ENCODE measurements at regions not wholly inside any gene's neighbourhood (a gene's known extent, or its start where the extent isn't known, plus 50 kb on each side); places are given as distances from the start of the nearest gene placed in this dataset.

- DNase-seq (ENCODE audit: extremely low read depth, insufficient read length) = no peak
- TF ChIP-seq, protein P1, sequence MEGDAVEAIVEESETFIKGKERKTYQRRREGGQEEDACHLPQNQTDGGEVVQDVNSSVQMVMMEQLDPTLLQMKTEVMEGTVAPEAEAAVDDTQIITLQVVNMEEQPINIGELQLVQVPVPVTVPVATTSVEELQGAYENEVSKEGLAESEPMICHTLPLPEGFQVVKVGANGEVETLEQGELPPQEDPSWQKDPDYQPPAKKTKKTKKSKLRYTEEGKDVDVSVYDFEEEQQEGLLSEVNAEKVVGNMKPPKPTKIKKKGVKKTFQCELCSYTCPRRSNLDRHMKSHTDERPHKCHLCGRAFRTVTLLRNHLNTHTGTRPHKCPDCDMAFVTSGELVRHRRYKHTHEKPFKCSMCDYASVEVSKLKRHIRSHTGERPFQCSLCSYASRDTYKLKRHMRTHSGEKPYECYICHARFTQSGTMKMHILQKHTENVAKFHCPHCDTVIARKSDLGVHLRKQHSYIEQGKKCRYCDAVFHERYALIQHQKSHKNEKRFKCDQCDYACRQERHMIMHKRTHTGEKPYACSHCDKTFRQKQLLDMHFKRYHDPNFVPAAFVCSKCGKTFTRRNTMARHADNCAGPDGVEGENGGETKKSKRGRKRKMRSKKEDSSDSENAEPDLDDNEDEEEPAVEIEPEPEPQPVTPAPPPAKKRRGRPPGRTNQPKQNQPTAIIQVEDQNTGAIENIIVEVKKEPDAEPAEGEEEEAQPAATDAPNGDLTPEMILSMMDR (IDR thresholded peaks at IDR 0.05; ENCODE audit: insufficient read depth, low read length, poor library complexity, severe bottlenecking) = no peak
- no peaks in the 10 kb centered on the region for H3K27me3 ChIP-seq (replicated peaks; ENCODE audit: control insufficient read depth, insufficient read depth, low read length)
Measured at GRCh38 chr13:73171926-73172325, 113.1 kb downstream of the KLF5 start.

GRCh38 chr13:73171271-73171682 is 112.5 kb downstream of the KLF5 start:
- H3K36me3 ChIP-seq (ENCODE audit: control insufficient read depth, insufficient read depth, low read length) = no peaks in the 10 kb centered on the region
- TF ChIP-seq, protein P1 (IDR thresholded peaks at IDR 0.05; ENCODE audit: insufficient read depth, low read length, poor library complexity, severe bottlenecking) = no peak
- no peak overlapping the region for H3K4me3 ChIP-seq (replicated peaks; ENCODE audit: low read depth, low read length)
- no peaks in the 10 kb centered on the region for H3K27me3 ChIP-seq (replicated peaks; ENCODE audit: control insufficient read depth, insufficient read depth, low read length)
- no peak for DNase-seq (ENCODE audit: extremely low read depth, insufficient read length)

More at GRCh38 chr13:73171926-73172325, 113.1 kb downstream of the KLF5 start:
- no peaks in the 10 kb centered on the region for H3K36me3 ChIP-seq (ENCODE audit: control insufficient read depth, insufficient read depth, low read length)
- no peak overlapping the region for H3K4me3 ChIP-seq (replicated peaks; ENCODE audit: low read depth, low read length)

DNA sequence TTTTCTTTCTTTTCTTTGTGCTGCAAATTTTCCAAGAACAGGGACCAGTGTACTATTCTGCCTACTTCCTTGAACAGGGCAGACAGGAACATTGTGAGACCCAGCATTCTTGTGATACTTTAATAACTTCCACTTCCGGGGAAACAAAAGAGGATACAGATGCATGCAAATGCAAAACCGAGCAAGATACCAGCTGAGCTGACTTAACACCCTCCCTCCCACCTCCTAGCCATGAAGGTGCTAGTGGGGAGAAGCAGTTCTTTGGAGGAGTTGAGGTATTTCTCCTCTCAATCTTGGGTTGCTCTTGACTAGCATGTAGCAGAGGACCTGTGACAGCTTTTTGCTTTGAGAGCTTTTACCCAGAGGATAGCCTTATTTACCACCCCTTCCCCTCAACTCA is 111.2 kb downstream of the KLF5 start:
- no peak for DNase-seq (ENCODE audit: extremely low read depth, insufficient read length)
- TF ChIP-seq, protein P1 (IDR thresholded peaks at IDR 0.05; ENCODE audit: insufficient read depth, low read length, poor library complexity, severe bottlenecking) = no peak
- H3K4me3 ChIP-seq (replicated peaks; ENCODE audit: low read depth, low read length) = no peak overlapping the region
- no peaks in the 10 kb centered on the region for H3K36me3 ChIP-seq (ENCODE audit: control insufficient read depth, insufficient read depth, low read length)
- H3K27me3 ChIP-seq (replicated peaks; ENCODE audit: control insufficient read depth, insufficient read depth, low read length) = no peaks in the 10 kb centered on the region

DNA sequence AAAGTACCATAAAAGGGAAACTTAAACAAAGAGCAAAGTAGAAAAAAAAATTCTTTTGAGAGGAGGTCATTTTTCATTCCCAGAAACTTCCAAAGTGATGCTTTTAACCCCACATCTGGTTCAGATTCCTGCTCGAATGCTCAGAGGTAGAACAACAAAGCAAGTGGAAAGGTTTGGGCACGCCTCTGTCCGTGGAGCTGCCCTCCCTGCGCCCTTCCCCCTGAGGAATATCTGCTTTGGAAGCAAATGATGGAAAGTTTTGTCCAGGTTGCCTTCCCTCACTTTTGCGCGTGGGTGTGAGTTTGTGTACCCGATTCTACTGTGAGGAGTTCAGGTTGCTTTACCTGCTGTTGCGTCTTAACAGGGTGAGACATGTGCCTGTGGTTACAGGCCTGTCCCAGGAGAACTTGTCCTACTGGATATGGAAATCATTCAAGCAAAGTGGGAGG is 110.2 kb downstream of the KLF5 start:
- Histone ChIP-seq H3K4me3 (replicated peaks; ENCODE audit: low read depth, low read length) (no peak overlapping the region), H3K27me3 (replicated peaks; ENCODE audit: control insufficient read depth, insufficient read depth, low read length) (no peaks in the 10 kb centered on the region), H3K36me3 (ENCODE audit: control insufficient read depth, insufficient read depth, low read length) (no peaks in the 10 kb centered on the region)
- no peak for DNase-seq (ENCODE audit: extremely low read depth, insufficient read length)
- TF ChIP-seq, protein P1 (IDR thresholded peaks at IDR 0.05; ENCODE audit: insufficient read depth, low read length, poor library complexity, severe bottlenecking) = no peak

DNA sequence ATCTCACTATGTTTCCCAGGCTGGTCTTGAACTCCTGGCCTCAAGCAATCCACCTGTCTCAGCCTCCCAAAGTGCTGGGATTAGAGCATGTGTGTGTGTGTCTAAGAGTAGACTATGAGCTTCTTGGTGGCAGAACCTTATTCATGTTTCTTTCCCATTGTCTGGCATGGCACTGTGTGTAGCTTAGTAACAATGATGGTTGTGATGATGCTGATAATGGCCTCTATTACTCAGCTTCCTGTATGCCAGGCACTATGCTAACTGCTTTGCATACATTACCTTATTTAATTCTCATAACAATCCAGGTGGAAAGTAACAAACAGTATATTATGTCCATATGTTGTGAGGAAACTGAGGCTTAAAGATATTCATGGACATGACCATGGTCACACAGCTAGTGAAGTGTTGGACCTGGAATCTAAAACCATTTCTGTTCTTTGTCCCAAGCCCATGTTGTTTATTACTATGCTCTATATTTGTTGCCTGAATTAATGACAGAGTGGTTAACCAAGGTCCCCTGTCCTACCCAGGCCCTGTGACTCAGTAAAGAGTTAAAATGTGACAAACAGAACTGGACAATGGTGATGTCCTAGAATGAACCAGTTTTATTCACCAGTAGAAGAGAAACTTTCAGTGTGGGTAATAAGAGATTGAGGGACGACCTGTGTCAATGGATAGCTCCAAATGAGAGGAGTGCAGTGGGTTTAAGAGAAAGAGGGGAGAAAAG is 109.6 kb downstream of the KLF5 start:
- DNase-seq (ENCODE audit: extremely low read depth, insufficient read length) = no peak
- H3K4me3 ChIP-seq (replicated peaks; ENCODE audit: low read depth, low read length) = no peak overlapping the region
- TF ChIP-seq, protein P1 (IDR thresholded peaks at IDR 0.05; ENCODE audit: insufficient read depth, low read length, poor library complexity, severe bottlenecking) = no peak
- H3K27me3 ChIP-seq (replicated peaks; ENCODE audit: control insufficient read depth, insufficient read depth, low read length) = no peaks in the 10 kb centered on the region
- no peaks in the 10 kb centered on the region for H3K36me3 ChIP-seq (ENCODE audit: control insufficient read depth, insufficient read depth, low read length)
